Vagina (tissue), 2 donors: ENCODE measurements at regions not wholly inside any gene's neighbourhood (a gene's known extent, or its start where the extent isn't known, plus 50 kb on each side); places are given as distances from the start of the nearest gene placed in this dataset.

Source experiments
- DNase-seq, 2 donors: peaks; one replicate each; pipeline ENCODE4 v3.0.0-alpha.2; 2017; ENCODE audit errors: extremely low spot score in 2 of 2
- H3K27ac ChIP-seq: fragments of 200-600 bp; sonication (generic); one replicate; pipeline ENCODE4 v1.5.1; 2019
- H3K27me3 ChIP-seq: fragments of 200-600 bp; sonication (generic); one replicate; pipeline ENCODE4 v1.5.1; 2019
- H3K36me3 ChIP-seq, 2 donors: fragments of 200-600 bp; sonication (generic); one replicate each; pipeline ENCODE4 v1.5.1; 2017 to 2019
- H3K4me1 ChIP-seq: fragments of 200-600 bp; sonication (generic); one replicate; pipeline ENCODE4 v1.5.1; 2019
- H3K4me3 ChIP-seq, 2 donors: fragments of 200-600 bp; sonication (generic); 1 replicate in 1 of 2; 2 replicates in 1 of 2; pipeline ENCODE4 v1.5.1; 2016 to 2019
- H3K9me3 ChIP-seq: fragments of 200-600 bp; sonication (generic); one replicate; pipeline ENCODE4 v1.5.1; 2019
- POLR2A ChIP-seq, 2 donors: fragments of 450-650 bp; IDR thresholded peaks; one replicate each; pipeline ENCODE4 v1.6.1; 2017; ENCODE audit warnings: antibody characterized with exemption in 2 of 2, mild to moderate bottlenecking in 2 of 2, moderate library complexity in 2 of 2
- POLR2AphosphoS5 ChIP-seq, 2 donors: sonication (generic); formaldehyde crosslinking; IDR thresholded peaks; one replicate each; pipeline ENCODE4 v1.9.0; 2017; ENCODE audit warnings: antibody characterized with exemption in 2 of 2, mild to moderate bottlenecking in 2 of 2, low read depth in 1 of 2; ENCODE audit not compliant: insufficient read depth in 1 of 2
- intact Hi-C: fragments of 100-400 bp; cut with DNase I; formaldehyde crosslinking; loops from one replicate; pipeline ENCODE4 v1.15.1; 2023
- TF ChIP-seq, protein P1 (sequence below), 3 experiments: fragments of 450-650 bp in 2 of 3; fragments of 200-600 bp in 1 of 3; sonication (generic) in 1 of 3; IDR thresholded peaks; one replicate each; pipeline ENCODE4 v1.5.1; 2017 to 2019; ENCODE audit warnings: antibody characterized with exemption in 3 of 3, mild to moderate bottlenecking in 2 of 3, moderate library complexity in 2 of 3

DNA sequence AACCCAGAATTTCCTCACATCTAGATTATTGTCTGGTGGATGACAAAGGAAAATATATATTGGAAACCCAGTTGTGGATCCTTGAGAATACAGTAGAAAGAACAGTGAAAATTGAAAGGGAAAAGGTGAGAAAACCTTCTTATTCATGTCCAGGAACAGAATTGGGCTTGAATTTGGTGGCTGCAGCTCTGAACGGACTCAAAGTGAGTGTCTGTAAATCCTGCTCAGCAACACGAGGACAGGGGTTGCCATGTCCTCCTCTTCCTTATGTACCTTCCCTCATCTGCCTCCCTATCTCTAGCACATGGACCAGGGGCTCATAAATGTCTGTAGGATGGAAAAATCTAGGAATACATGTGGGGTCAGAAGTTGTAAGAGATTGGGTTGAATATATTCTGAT is 152.2 kb downstream of the RPIA start:
- Histone ChIP-seq H3K4me1 (no peaks in the 10 kb centered on the region), H3K4me3 (no peak overlapping the region), H3K36me3 (no peaks in the 10 kb centered on the region), H3K27ac (no peak overlapping the region), H3K9me3 (no peaks in the 10 kb centered on the region), H3K27me3 (no peaks in the 10 kb centered on the region)
- TF ChIP-seq, protein P1, sequence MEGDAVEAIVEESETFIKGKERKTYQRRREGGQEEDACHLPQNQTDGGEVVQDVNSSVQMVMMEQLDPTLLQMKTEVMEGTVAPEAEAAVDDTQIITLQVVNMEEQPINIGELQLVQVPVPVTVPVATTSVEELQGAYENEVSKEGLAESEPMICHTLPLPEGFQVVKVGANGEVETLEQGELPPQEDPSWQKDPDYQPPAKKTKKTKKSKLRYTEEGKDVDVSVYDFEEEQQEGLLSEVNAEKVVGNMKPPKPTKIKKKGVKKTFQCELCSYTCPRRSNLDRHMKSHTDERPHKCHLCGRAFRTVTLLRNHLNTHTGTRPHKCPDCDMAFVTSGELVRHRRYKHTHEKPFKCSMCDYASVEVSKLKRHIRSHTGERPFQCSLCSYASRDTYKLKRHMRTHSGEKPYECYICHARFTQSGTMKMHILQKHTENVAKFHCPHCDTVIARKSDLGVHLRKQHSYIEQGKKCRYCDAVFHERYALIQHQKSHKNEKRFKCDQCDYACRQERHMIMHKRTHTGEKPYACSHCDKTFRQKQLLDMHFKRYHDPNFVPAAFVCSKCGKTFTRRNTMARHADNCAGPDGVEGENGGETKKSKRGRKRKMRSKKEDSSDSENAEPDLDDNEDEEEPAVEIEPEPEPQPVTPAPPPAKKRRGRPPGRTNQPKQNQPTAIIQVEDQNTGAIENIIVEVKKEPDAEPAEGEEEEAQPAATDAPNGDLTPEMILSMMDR (IDR thresholded peaks at IDR 0.05): no peak
- no peak for TF ChIP-seq POLR2A (IDR thresholded peaks at IDR 0.05)
- TF ChIP-seq POLR2AphosphoS5 (IDR thresholded peaks at IDR 0.05; ENCODE audit: insufficient read depth in 1 of 2, low read depth in 1 of 2): no peak
- intact Hi-C loops: no loop called here
- DNase-seq: no peak

DNA sequence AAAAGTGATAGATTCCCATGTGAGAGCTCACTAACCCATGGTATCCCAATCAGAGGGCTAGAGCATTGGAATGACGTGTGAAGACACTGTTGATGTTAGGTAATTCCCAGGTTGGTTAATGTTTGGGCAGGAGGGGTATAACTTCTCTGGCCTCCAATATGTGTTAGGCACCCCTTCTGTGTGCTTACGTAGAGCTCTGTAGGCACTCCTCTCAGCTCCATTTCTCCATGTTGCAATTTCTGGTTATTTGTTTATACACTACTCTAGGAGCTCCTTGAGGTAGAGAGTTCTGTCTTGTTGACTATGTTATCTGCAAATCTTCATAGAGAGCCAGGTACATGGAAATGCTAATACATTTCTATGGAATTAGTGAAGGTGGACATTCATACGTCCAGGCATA is 153.5 kb downstream of the RPIA start:
- no peak for DNase-seq
- Histone ChIP-seq H3K4me3 (no peak overlapping the region), H3K27me3 (no peaks in the 10 kb centered on the region), H3K27ac (no peak overlapping the region), H3K4me1 (no peaks in the 10 kb centered on the region), H3K36me3 (no peaks in the 10 kb centered on the region), H3K9me3 (no peaks in the 10 kb centered on the region)
- intact Hi-C loops: no loop called here
- TF ChIP-seq, protein P1 (IDR thresholded peaks at IDR 0.05): no peak
- TF ChIP-seq POLR2A (IDR thresholded peaks at IDR 0.05): no peak

DNA sequence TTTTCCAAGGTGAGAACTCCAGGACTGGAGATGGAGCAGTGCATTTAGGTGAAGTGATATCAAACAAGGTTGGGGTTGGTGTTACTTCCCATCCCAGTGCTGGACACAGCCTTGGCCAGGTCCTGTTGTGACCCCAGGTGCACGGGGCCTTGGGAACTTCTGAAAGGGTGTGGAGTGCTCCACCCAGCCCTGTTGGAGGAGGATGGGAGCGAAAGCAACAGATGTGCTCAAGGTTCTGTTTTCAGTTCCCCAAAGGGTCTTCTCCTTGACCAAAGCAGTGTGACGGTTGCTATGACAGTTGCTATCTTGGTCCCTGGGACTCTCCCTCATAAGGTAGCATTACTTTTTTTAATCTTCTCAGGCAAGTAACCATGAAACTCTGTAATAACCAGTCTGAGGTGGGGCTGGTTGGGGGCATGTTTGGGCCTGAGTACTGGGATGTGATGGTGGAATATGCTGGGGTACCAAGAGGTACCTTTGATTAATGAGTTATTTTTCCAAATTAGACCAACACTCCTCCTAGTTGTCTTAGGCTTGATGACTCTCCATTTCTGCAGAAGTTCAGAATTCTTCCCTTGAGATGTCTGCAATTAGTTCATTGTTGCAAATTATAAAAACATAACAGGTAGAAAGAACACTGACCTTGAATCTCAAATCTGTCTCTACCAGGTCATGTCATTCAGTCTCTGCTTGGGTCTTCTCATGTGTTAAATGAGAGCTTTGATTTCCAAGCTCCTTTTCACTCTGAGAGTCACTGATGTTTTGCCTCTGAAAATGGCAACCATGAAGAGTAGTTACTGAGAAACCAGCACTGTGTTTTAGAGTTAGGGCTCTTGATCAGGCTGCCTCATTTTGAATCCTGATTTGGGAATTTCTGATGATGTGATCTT is 154.5 kb downstream of the RPIA start:
- H3K4me3 ChIP-seq: no peak overlapping the region
- TF ChIP-seq POLR2A (IDR thresholded peaks at IDR 0.05): no peak
- TF ChIP-seq, protein P1 (IDR thresholded peaks at IDR 0.05): no peak
- TF ChIP-seq POLR2AphosphoS5 (IDR thresholded peaks at IDR 0.05; ENCODE audit: insufficient read depth in 1 of 2, low read depth in 1 of 2): no peak
- no peaks in the 10 kb centered on the region for H3K36me3 ChIP-seq
- intact Hi-C loops: no loop called here
- no peaks in the 10 kb centered on the region for H3K9me3 ChIP-seq
- H3K27me3 ChIP-seq: no peaks in the 10 kb centered on the region
- DNase-seq: no peak
- no peaks in the 10 kb centered on the region for H3K4me1 ChIP-seq
- H3K27ac ChIP-seq: no peak overlapping the region

DNA sequence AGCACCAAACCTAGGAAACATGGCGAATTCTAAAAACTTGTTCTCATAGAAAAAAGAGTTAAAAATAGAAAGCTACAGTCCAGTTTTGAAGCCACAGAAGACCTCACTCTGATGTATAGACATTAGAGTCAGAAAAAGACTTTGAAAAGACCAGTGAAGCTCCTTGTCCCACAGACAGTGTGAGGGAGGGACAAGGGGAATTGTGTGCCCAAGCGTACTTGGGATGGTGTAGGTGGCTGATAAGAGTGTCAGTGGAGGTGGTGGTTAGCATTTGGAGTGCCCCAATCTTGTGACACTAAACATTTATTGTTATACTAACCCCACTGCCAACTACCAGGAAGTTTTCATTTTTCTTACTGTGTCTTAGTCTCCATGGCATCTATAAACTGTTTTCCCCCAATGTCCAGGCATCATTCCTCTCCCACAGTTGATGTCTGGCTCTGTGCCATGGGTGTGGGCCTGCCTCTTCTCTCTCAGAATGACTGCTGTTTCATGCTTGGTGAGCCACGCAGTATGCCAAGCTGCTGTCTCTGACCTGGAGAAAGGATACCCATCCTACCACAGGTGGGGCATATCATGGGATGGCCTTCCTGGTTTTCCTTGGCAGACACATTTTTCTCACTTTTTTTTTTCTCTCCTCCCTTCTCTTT is 161.4 kb downstream of the RPIA start:
- no peaks in the 10 kb centered on the region for H3K27me3 ChIP-seq
- TF ChIP-seq POLR2A (IDR thresholded peaks at IDR 0.05): no peak
- TF ChIP-seq POLR2AphosphoS5 (IDR thresholded peaks at IDR 0.05; ENCODE audit: insufficient read depth in 1 of 2, low read depth in 1 of 2): no peak
- TF ChIP-seq, protein P1 (IDR thresholded peaks at IDR 0.05): no peak
- no peaks in the 10 kb centered on the region for H3K9me3 ChIP-seq
- H3K4me1 ChIP-seq: no peaks in the 10 kb centered on the region
- no peak for DNase-seq
- no peak overlapping the region for H3K4me3 ChIP-seq
- no peaks in the 10 kb centered on the region for H3K36me3 ChIP-seq
- no peak overlapping the region for H3K27ac ChIP-seq
- intact Hi-C loops: no loop called here

DNA sequence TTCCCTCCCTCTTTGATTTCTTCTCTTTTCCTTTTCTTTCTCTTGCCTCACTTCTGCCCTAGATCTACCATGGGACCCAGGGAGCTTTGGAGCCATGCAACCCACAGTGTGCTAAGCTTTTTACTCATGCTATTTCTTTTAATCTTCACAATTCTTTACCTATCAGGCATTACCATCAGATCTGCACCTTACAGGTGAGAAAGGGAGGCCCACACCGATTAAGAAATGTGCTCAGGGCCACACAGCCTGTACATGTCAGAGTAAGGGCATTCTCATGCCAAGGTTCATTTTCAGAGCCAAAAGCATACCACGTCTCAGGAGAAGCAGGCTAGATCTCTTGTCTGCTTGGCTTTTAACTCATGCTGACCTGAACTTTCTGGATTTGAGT is 161.9 kb downstream of the RPIA start:
- Histone ChIP-seq H3K27ac (no peak overlapping the region), H3K9me3 (no peaks in the 10 kb centered on the region), H3K4me3 (no peak overlapping the region), H3K36me3 (no peaks in the 10 kb centered on the region), H3K27me3 (no peaks in the 10 kb centered on the region), H3K4me1 (no peaks in the 10 kb centered on the region)
- intact Hi-C loops: no loop called here
- TF ChIP-seq POLR2AphosphoS5 (IDR thresholded peaks at IDR 0.05; ENCODE audit: insufficient read depth in 1 of 2, low read depth in 1 of 2) (no peak), POLR2A (IDR thresholded peaks at IDR 0.05) (no peak)
- TF ChIP-seq, protein P1 (IDR thresholded peaks at IDR 0.05): no peak
- DNase-seq: no peak
